GM18873 (cell line): ENCODE measurements at regions not wholly inside any gene's neighbourhood (a gene's known extent, or its start where the extent isn't known, plus 50 kb on each side); places are given as distances from the start of the nearest gene placed in this dataset.
"Not testable (repeated sequence)": the region's sequence is repeated elsewhere in the genome, so short reads cannot be mapped to it uniquely, and the experiment has no call there.

Source experiments
- ATAC-seq: cut with Tn5 transposase; IDR thresholded peaks from one replicate; pipeline ENCODE4 v1.9.1; 2021; ENCODE audit warnings: mild to moderate bottlenecking, moderate library complexity, moderate number of reproducible peaks; ENCODE audit not compliant: unreplicated experiment, low FRiP score

DNA sequence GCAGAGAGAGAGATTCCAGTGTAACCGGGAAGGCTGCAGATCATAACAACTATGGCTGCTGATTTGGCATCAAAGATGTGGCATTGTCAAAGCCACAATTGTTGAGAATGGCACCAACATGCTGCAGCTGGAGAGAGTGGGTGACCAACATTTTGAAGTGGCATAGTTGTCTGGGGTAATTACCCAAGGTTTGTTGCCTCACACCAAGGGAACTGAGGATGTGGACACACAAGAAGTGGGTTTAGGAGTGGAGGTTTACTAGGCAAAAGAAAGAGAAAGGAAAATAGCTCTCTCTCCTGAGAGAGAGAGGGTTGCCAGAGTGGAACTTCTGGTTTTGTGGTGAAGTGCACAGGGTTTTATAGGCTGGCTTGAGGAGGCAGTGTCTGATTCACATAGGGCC, 126.6 kb downstream of the FAM72C start:
- ATAC-seq: not testable (repeated sequence)

DNA sequence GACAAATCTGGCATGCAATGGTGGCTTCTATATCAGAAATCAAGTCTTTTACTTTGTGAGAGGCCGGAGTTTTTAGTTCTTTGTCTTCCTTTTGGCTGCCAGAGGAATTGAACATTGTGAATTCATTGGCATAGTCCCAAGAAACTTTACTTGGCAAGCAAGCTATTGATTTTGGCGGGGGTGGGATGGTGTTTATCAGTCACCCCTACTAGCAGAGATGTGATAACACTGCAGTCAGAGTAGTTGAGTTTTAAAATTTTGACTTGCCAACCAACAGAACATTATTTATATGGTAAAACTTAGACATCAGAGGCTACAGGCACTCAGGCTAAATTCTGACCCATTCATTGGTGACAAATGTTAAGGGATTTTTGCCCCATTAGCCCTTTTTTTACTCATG, 129.7 kb downstream of the FAM72C start:
- ATAC-seq: not testable (repeated sequence)

DNA sequence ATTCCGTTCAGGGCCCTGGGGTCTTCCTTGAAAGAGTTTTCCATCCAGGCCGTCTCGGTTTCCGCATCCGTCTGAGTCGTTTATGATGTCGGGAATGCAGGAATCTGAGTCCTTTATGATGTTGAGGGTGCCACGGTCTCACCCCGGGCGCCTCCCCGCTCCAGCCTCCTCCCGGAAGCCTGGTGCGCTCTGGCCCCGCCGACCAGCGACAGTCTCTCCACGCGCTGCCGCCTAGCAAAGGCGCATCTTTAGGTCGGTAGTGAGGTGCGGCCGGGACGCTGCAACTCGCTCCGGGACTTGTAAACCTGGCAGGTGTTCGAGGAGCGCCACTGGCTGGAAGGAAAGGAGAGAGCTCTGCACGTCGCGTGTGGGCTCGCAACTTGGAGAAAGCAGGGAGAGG, 132.6 kb downstream of the FAM72C start:
- not testable (repeated sequence) for ATAC-seq

DNA sequence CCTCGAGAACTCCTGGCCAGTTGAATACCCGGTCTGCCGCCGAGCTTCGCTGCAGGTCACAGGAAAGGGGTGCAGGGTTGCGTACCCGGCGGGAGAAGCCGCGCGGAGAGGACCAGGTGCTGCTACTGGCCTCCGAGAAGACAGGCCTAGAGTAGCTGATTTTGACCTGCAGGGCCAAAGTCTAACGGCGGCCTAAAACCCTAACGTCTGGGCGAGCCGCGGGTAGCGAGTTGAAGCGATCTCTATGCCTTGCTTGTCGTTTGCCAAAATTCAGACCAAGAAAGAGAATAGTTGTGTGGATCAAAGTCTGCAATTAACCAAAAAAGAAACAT, 133.2 kb downstream of the FAM72C start:
- ATAC-seq: not testable (repeated sequence)

DNA sequence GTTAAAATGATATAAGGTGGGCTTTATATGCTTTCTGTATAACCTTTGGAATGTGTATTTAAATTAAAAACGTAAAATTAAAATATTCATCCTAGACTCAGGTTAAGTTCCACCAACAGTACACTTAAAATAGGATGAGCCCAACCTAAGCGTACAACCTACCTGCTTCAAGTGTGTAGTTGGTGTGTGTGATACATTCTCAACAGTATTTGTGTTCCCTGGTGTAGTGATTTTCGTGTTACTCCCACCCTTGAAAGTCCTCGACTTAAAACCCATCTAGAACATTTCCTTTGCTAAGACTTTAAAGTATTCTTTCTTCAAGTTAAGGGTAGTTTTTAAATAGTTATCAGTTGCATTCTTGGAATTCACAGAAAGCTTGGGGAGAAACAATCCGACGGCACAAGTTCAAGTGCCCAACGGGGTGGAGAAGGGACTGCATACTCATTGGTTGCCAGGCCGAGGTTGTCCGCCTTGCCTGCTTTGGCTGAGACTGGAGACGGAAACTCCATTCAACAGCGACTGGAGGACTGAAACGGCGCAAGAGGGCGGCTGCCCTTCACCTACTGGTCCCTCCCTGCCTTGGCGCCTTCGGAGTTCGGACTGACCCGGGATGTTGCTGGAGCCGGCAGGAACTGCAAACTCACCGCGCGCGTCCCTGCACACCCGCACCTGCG, 133.7 kb downstream of the FAM72C start:
- not testable (repeated sequence) for ATAC-seq

DNA sequence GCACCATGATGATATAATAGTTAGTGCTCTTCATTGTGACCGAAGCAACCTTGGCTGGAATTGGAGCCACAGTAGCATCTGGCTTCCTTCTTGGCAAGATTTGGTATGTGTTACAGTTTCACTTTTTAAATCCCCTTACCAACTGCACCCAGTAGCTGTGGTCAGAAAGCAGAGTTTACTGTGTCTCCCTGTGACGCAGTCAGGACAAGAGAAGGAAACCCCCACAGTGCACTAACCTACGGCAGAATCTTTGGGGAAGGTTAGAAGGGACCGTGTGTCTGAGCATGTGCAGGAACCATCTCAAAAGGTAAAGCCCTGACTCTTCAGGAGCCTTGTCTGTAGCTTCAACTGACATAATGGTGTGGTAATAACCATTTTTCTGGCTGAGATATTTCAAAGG, 138.4 kb downstream of the FAM72C start:
- ATAC-seq: not testable (repeated sequence)

DNA sequence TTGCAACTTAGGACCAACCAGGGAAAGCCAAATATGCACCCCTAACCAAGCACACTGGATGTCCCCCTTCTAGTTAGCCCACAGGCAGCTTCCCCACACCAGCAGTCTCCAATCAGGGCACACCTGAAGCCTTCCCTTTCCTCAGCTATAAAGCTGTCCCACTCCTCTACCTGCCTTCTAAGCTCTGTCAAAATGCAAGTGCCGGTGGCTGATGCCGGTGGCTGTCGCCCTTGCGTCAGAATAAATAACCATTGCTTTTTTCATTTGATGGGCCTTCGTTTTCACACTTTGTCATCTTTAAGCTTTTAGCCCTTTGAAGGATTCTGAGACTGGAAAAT, 139.4 kb downstream of the FAM72C start:
- ATAC-seq: not testable (repeated sequence)

DNA sequence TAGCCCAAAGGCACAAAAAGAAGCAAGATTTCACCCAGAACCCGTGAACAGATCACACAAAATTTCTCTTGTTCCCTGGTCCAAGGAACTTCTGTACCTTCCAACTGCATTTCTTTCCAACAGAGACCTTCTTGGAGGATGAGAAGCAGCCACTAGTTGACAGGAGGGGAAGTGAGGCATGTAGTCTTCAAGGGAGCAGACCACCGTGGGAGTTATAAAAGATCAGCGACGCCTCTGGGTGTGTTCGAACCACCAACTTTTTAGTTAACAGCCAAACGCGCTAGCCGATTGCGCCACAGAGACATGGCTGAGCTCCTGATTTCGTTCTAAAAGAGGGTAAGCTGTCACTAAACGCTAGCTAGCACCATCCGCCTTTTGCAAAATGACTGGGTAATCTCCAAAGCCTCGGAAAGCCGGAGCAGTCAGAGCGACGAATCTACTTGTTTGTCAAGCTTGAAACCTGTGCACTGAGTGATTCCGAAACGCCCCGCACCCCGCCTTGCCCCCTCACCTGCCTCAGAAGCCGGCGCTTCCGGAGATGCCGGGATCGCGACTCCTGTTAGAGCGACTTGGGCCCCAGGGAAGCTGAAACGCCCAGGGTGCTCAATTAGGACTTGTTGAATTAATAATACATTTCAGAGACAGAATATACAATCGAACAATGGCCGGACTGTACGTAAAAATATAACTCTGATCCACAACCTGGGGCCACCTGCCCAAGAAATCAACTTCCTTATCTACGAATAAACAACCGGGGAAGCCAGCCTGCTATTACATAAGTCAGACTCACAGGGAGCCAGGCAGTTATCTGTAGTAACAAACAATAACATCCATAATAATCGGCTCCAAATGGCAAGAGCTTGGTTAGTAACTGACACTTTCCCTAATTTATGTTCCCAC, 140.1 kb downstream of the FAM72C start:
- ATAC-seq: not testable (repeated sequence)

DNA sequence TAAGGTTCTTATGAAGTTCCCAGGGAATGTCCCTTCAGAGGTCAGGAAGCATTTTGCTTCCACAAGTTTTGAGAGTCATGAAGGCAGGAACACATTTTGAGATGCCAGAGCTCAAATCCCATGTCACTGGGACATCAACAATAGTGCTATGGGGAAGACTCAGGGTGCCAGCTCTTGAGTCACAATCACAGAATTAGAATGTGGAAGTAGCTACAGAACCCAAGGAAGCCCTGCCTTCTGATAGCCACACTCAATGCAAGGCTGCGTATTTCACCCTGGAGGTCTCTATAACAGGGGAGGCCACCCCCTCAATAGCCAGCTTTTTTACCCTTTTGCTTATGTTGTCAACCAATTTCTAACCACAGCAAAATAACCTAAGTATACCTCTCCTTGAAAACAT, 145.6 kb downstream of the FAM72C start:
- ATAC-seq: not testable (repeated sequence)

DNA sequence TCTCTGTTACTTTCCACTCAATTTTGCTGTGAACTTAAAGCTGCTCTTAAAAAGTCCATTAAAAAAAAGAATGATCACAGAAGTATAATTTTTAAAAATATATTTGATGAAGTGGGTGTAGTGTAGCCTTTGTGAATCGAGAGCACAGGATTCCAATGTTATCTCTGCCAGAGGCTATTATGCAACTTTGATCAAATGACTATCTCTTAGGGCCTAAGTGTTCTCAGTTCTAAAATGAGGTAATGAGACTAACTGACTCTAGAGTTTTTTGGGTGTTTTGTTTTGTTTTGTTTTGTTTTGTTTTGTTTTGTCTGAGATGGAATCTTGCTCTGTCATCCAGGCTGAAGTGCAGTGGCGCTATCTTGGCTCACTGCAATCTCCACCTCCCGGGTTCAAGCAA, 147.5 kb downstream of the FAM72C start:
- not testable (repeated sequence) for ATAC-seq

DNA sequence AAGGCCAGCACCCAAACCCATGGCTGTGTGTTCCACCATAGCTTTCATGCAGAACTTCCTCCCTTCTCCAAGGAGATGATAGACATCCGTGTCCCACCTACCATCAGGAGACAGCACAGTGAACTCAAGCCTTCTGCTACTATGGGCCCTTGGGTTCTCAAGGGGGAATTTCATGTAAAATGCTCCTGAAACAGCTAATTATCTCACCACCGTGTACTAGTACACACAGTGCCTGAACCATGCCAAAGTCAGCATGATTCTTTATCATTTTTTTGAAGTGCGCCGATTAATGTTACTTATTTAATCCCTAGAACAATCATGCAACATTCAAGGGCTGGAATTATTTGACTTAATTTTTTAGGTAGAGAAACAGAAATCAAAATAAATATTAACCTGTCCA, 151.7 kb downstream of the FAM72C start:
- ATAC-seq: not testable (repeated sequence)

DNA sequence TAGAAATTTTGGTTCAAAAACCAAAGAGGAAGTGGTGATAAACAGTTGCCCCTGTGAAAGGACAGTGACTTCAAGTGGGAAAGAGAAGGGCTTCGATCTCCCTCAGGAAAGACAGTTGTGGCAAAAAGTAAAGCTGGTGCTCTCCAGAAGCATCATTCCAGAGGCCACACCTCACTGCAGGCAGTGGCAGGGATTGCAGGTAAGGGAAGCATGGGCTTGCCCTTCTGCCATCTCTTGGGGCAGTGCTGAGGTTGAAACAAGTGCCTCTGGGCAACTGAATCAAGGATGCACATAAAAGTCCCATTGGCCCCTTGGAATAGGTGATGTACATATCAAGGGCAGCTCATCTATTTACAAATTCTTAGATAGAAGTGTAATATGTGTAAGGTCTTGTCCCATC, 155.4 kb downstream of the FAM72C start:
- ATAC-seq: not testable (repeated sequence)

DNA sequence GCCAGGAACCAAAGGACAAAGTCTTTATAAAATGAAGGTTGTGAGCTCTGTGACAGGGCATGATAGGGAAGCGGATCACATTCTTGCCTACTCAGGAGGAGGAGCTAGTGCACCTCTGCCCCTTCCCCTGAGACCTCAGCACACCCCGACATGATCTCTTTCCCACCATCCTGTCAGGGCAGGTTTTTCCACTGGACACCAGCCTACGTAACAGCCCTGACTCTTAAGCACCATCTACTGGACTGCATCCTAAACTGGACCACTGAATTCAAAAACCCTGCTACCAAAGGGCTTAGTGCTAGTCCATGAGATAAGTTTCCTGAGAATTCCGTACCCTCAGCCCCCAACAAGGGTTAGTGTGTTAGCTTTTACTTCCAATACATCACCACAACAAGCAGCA, 166.4 kb downstream of the FAM72C start:
- not testable (repeated sequence) for ATAC-seq

DNA sequence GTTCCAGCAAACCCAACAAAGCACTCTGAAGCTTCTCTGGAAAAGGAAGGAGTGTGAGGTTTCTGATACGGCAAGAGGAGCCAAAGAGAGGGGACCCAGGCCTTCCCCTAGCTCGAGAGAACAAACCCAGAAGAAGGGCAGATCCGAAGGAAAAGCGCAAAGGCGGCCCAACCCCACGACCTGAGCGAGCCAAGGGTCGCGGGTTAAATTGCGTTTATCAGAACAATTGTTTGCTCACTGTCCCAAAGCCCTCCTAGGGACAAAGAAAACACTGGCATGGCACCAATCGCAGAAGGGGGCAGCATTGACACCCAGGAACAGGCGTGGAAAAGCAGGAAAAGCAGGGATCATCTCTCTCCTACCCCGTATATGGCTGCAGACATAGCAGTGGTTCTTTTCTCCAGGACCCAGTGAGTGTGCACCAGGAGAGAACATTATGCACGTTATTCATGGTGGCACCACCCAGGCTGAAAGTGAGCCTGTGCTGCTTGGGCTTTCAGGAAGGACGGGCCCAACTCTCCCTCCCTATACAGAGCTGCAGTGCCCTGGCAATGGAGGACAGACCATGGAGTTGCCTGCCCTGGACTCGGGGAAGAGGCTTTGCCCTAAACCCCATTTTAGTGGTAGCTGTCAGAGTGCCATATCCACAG, 167.0 kb downstream of the FAM72C start:
- not testable (repeated sequence) for ATAC-seq

DNA sequence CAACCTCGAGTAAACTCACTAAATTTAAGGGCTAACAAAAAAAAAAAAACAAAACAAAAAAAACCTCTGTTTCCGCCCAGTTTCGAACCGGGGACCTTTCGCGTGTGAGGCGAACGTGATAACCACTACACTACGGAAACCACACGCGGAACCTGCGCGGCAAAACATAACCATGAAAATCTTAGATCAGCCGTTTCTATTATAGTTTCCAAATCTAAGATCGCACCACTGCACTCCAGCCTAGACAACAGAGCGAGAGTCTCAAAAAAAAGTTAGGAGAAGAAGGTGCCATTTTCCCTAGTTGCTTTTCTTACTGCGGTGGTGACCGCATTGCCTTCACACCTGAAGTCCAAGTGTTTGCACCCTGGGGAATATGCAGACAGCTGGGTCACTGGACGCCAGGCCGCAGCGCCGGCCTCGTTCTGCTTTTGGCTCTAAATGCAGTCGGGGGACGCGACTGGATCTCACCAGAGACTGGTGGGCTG, 167.8 kb downstream of the FAM72C start:
- not testable (repeated sequence) for ATAC-seq

DNA sequence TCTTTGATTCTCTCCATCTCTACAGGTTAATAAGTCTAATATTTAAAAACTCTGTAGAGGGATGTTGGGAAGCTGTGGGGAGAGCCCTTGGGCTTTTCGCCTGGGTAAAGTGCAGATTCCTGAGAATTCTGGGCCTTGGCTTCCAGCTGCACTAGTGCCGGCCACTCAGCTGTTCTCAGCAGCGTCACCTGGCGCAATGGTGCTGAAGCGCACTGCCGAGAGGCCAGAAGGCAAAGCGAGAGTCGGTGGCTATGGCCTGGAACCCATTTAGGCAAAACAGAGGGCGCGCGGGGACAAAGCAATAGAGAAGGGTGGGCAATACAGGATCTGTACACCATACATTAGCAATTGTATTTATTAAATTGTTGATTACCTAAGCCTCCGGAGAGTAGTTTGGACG, 168.7 kb downstream of the FAM72C start:
- ATAC-seq: not testable (repeated sequence)

DNA sequence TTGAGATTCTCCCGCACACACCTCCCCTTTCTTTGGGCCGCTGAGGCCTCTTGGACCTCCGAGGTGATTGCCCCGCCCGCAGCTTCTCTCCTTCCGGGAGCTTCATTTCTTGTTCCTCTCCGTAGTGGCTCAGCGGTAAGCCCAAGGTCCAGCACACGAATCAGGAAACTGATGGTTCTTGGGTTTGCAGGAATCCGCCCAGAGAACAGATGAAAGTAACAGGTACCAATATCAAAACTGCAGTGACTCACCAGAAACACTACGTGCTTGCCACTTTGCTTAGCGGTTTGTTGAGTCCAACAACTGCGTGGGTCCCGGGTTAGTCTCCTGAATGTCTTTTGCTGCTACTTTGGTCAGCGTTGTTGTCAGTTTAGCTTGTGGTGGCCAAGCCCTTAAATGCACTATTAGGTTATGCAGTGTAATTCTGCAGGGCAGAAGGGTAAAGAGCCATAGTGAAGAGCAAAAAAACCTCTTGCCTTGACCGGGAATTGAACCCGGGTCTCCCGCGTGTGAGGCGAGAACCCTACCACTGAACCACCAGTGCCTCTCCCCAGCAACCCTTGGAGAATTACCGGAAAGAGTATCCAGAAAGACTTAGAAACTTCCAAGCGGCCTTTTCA, 172.1 kb downstream of the FAM72C start:
- not testable (repeated sequence) for ATAC-seq

DNA sequence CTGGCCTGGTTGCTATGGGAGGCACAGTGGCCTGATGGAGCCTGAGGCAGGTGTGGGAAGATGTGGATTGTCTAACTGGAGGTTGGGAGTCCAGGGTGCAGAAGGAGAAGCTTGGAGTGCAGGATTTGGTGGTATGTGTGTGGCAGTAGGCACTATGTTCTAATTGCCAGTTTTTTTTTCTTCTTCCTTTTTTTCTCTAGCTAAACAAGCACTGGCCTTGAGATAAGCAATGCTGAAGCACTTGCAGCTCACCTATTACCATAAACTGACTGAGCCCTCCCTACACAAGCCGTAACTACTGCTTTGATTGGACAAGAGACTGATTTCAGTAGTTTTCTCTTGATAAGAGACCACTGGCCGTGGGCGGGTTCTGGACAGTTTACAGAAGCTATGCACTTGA, 175.4 kb downstream of the FAM72C start:
- ATAC-seq: not testable (repeated sequence)

DNA sequence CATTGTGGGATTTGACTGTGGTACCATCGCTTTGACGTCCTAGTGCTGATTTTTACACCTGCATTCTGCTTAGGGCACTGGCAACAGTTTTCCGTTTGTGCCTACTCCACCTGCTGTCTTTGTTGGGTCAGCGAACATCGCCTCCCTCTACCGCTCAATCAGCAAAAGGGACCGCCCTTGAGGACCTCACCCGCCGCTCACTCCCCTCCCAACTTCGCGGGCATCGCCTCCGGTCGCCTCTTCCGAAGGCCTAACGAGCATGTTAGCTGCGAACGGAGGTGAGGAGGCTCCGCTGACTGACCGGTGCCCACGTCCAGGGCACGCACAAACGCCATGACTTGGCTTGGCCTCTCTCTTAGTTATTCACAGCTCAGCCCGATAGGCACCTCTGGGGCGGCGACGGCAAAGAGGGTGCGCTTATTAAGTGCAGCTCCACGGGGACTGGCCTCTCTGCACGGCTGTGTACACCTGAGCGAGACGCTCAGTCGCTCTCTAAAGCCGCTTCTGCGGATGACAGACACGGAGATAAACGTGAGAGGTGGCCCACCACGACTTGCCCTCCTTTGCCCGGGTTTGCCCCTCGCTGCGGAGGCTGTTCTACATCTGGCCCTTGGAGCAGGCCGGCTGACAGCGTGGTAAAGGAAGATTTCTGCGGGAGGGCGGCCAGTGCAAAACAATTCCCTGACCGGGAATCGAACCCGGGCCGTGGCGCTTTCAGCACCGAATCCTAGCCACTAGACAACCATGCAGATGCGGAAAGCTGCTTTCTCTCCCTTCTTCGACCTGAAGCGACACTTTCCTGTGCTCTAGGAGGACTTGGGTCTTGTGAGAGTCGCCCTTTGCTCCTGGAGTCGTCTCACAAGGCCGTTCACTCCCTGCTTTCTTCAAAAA, 179.5 kb downstream of the FAM72C start:
- ATAC-seq: not testable (repeated sequence)

DNA sequence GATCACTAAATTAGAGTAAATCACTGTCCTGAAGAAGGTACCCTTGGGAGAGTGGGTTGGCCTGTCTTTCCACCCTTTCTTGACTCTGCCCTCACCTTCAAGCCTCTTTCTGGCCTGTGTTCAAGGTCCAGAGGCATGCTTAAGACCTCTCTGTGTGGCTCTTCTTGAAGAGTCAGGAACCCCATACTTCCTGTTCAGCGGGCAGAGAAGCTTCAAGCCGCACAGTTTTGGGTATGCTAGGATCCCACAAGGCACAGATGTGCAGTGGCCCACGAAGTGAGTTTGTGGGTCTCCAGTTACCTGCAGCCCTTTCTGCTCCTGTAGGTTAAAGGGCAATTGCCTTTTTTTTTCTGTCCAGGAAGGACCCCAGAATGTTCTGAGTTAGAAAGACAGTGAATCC, 185.4 kb downstream of the FAM72C start:
- not testable (repeated sequence) for ATAC-seq
